Thymus (tissue), 11 donors: ENCODE measurements at regions not wholly inside any gene's neighbourhood (a gene's known extent, or its start where the extent isn't known, plus 50 kb on each side); places are given as distances from the start of the nearest gene placed in this dataset.

Source experiments
- DNase-seq, 9 donors: peaks; one replicate each; pipeline ENCODE4 v3.0.0-alpha.2; 2013; ENCODE audit warnings: low spot score in 9 of 9, low read depth in 6 of 9, missing footprints in 1 of 9
- H3K27ac ChIP-seq, 2 donors: one replicate each; pipeline ENCODE4 v1.5.1; 2013; ENCODE audit warnings: control low read depth in 1 of 2, low read depth in 1 of 2, low read length in 1 of 2, mild to moderate bottlenecking in 1 of 2, moderate library complexity in 1 of 2
- H3K27me3 ChIP-seq, 2 donors: one replicate each; pipeline ENCODE4 v1.5.1; 2013; ENCODE audit warnings: low read length in 1 of 2; ENCODE audit not compliant: control insufficient read depth in 2 of 2, insufficient read depth in 1 of 2
- H3K36me3 ChIP-seq, 2 donors: one replicate each; pipeline ENCODE4 v1.5.1; 2013; ENCODE audit warnings: low read length in 1 of 2, mild to moderate bottlenecking in 1 of 2, moderate library complexity in 1 of 2; ENCODE audit not compliant: control insufficient read depth in 2 of 2, insufficient read depth in 2 of 2
- H3K4me1 ChIP-seq, 2 donors: one replicate each; pipeline ENCODE4 v1.5.1; 2013; ENCODE audit warnings: low read length in 2 of 2; ENCODE audit not compliant: control insufficient read depth in 2 of 2, insufficient read depth in 2 of 2
- H3K4me3 ChIP-seq, 2 donors: one replicate each; pipeline ENCODE4 v1.5.1; 2013; ENCODE audit warnings: low read length in 2 of 2, control low read depth in 1 of 2, mild to moderate bottlenecking in 1 of 2
- H3K9me3 ChIP-seq, 2 donors: one replicate each; pipeline ENCODE4 v1.5.1; 2013; ENCODE audit warnings: low read length in 1 of 2, mild to moderate bottlenecking in 1 of 2; ENCODE audit not compliant: control insufficient read depth in 2 of 2, insufficient read depth in 1 of 2
- WGBS: extraction: QIAGEN DNeasy Blood & Tissue Kit; methylation state at CpG from one replicate; pipeline ENCODE4 v1.1.7; 2013; 5-methylcytosine and 5-hydroxymethylcytosine counted together
- donor health status: healthy.

DNA sequence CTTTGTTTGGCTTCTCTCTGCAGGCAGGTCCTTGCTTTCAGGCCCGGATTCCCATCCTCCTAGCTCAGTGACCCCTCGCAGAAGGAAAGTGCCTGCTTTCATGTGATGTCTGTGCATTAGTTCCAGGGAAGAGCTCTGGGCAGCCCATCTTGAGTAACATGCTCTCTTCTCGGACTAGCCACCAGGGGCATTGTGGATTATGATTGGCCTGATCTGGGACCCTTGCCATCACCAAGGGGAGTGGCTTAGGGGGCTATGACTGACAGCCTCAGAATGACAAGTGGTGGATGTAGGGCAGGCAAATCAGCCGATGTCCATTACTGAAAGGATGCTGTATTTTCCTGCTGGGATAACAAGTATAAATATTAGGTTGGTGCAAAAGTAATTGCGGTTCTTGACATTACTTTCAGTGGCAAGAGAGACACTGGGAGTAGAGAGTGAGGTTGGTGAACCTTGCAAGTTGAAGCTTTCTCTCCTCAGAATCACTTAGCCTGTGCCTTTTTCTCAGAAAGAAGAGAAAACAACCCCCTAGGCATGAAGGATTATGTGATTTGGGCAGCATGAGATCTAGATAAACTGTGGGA is 71.5 kb upstream of the MPHOSPH6 start:
- no peak for DNase-seq
- Histone ChIP-seq H3K36me3 (no peaks in the 10 kb centered on the region), H3K4me1 (no peaks in the 10 kb centered on the region), H3K4me3 (no peak overlapping the region), H3K27ac (no peak overlapping the region), H3K27me3 (no peaks in the 10 kb centered on the region), H3K9me3 (no peaks in the 10 kb centered on the region)
- WGBS: 89% methylated on average over 5 of the region's 5 CpGs

DNA sequence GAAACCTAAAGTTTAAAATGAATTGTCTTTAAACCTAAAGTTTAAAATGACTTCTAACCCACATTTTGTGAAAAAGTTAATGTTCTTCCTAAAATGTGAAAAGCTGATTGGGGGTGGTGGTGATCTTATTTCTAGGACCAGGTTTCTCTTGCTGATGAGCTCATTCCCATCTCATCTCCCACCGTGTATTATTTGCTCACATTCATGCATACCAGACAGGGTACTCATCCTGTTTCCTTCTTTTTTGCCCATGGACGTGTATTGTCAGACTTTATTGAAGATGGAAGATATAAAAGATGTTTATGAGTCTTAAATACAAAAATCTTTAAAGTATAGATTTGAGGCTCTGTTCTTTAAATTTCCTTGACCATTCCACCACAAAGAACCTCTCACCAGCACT is 70.1 kb upstream of the MPHOSPH6 start:
- WGBS: 93% methylated on average over 2 of the region's 2 CpGs
- Histone ChIP-seq H3K27me3 (no peaks in the 10 kb centered on the region), H3K4me1 (no peaks in the 10 kb centered on the region), H3K4me3 (no peak overlapping the region), H3K36me3 (no peaks in the 10 kb centered on the region), H3K9me3 (no peaks in the 10 kb centered on the region), H3K27ac (no peak overlapping the region)
- no peak for DNase-seq

DNA sequence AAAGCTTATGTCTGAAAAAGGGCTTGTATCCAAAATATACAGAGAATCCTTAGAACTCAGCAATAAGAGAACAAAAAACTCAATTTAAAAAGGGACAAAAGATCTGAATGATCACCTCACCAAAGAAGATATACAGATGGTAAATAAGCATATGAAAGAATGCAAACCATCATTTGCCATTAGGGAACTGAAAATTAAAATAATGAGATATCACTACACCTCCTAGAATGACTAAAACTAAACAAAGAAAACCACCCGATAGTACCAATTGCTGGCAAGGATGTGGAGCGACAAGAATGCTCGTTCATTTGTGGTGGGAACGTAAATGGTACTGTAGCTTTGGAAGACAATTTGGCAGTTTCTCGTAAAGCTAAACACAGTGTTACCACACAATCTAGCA is 66.9 kb upstream of the MPHOSPH6 start:
- Histone ChIP-seq H3K9me3 (no peaks in the 10 kb centered on the region), H3K27ac (no peak overlapping the region), H3K4me3 (no peak overlapping the region), H3K36me3 (no peaks in the 10 kb centered on the region), H3K27me3 (no peaks in the 10 kb centered on the region), H3K4me1 (no peaks in the 10 kb centered on the region)
- no peak for DNase-seq
- 97% methylated on average over 5 of the region's 5 CpGs for WGBS

DNA sequence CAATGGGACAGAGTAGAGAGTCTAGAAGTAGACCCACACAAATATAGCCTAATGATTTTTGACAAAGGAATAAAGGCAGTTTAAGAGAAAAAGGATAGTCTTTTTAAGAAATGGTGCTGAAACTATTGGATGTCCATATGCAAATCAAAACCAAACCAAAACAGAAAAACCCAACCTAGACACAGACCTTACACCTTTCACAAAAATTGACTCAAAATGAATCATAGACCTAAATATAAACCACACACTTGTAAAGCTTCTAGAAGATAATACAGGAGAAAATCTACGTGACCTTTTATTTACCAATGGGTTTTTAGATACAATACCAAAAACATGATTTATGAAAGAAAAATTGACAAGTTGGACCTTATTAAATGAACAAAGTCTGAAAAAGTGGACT is 66.4 kb upstream of the MPHOSPH6 start:
- no peaks in the 10 kb centered on the region for H3K27me3 ChIP-seq
- no peak overlapping the region for H3K4me3 ChIP-seq
- H3K36me3 ChIP-seq: no peaks in the 10 kb centered on the region
- 46% methylated on average over 1 of the region's 1 CpG for WGBS
- no peak overlapping the region for H3K27ac ChIP-seq
- no peak for DNase-seq
- H3K9me3 ChIP-seq: no peaks in the 10 kb centered on the region
- no peaks in the 10 kb centered on the region for H3K4me1 ChIP-seq

DNA sequence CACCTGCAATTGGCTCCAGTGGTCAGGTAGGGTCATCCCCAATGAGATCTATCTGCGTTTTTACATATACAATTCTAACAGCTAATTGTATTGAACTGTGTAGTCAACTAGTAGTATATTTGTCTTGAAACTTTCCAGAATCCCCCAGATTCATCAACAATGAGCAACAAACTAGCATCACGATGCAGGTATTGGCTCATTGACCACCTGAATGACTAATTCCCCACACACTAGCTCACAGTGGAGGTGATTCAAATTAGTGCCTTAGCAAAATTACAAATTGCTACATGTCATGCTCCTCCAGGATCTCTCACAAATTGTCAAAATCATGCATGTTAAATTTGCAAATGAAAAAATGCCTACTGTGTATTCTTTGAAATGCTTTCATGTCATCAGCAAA is 62.8 kb upstream of the MPHOSPH6 start:
- no peaks in the 10 kb centered on the region for H3K27me3 ChIP-seq
- no peak overlapping the region for H3K27ac ChIP-seq
- no peak overlapping the region for H3K4me3 ChIP-seq
- no peaks in the 10 kb centered on the region for H3K4me1 ChIP-seq
- H3K9me3 ChIP-seq: no peaks in the 10 kb centered on the region
- WGBS: 80% methylated on average over 2 of the region's 2 CpGs
- H3K36me3 ChIP-seq: no peaks in the 10 kb centered on the region
- no peak for DNase-seq

DNA sequence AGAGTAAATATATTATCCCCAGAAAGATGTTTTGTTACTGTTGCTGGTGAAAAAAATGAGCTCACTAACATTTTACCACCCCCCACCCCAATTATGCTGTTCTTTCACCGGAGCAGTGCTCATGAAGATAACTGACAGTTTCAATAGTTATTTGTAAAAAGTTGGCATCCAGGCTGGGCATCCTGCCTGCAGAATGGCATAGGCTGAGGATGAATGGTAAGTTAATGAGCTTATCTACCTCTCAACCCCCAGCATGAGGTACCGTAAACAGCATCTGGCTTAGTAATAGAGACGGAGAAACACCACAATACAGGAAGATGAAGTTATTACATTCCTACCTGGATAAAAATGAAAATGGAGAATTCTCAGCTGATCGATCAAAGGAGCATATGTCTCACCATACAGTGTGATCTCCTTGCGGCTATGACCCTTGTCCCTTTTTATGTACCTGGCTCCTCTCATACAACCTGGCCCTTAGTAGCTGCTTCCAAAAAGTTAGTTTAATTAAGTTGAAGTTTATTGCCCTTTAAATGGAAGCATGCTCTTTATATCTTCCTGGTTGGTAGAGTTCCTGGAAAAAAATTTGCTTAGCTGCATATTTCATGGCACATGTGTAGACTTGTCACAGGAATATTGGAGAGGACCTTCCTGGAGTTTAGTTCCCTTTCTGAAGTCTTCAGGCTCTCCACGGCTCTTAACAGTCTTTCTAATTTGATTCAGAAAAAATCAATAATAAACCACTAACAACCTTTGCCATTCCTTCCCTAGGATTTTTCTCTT is 61.2 kb upstream of the MPHOSPH6 start:
- no peak for DNase-seq
- Histone ChIP-seq H3K9me3 (no peaks in the 10 kb centered on the region), H3K4me1 (no peaks in the 10 kb centered on the region), H3K4me3 (no peak overlapping the region), H3K36me3 (no peaks in the 10 kb centered on the region), H3K27ac (no peak overlapping the region), H3K27me3 (no peaks in the 10 kb centered on the region)
- 93% methylated on average over 6 of the region's 6 CpGs for WGBS

DNA sequence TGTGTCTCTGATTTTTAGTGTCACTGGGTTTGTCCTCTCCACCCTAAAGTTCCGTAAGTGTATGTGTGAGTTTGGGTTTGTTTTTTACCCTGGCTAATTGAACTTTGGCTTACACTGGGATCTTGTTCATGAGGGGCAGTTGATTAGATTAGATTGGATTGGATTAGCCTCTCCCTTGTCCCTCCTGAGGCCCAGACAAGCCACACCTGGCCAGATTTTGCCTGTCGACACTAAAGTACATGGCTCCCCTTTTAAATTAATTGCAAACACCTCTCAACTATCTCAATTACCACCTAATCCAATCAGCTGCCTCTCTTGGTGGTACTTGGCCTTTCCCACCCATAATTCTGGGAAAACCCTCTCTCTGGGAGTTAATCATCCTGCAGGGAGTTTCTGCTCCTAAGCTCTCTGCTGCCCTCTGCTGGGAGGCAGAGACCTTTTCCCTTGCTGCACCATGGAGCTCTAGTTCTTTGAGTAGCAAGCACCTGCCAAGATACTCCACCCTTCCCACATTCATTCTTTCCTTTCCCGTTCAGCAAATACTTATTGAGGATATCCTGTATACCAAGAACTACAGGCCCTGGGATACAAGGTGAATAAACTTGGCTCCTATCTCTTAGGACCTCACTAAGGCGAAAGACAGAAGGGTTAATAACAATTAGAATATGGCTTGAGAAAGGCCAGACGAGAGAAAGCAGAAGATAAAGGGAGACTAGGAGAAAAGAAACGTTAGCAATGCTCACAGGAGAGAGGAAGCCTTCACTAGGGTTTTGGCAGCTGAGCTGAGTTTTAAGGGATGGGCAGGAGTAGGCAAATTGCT is 60.0 kb upstream of the MPHOSPH6 start:
- H3K9me3 ChIP-seq: no peaks in the 10 kb centered on the region
- 50% methylated on average over 6 of the region's 6 CpGs for WGBS
- no peak overlapping the region for H3K4me3 ChIP-seq
- no peaks in the 10 kb centered on the region for H3K36me3 ChIP-seq
- H3K27me3 ChIP-seq: no peaks in the 10 kb centered on the region
- no peaks in the 10 kb centered on the region for H3K4me1 ChIP-seq
- DNase-seq: peak; percentile 4 to 65 (median 29)
- H3K27ac ChIP-seq: no peak overlapping the region

DNA sequence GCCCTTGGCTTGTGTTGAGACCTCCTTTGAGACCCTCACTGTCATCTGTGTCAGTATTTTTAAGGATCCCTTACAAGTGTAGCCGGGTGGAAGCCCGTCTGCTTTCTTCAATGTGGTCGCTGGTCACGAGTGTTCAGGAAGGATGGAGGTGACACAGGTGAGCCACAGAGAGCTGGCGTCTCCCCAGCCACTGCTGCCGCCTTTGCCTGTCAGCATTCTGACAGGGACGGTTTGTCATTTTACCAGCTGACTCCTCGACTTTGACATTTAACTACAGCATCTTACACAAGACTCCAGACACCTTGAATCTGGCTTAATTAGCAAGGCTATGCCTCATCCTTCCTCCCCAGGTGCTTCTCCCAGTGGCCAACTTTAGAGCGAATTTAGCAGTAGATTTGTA is 56.3 kb upstream of the MPHOSPH6 start:
- Histone ChIP-seq H3K4me1 (no peaks in the 10 kb centered on the region), H3K27me3 (no peaks in the 10 kb centered on the region), H3K4me3 (no peak overlapping the region), H3K9me3 (no peaks in the 10 kb centered on the region), H3K36me3 (no peaks in the 10 kb centered on the region), H3K27ac (no peak overlapping the region)
- 41% methylated on average over 9 of the region's 9 CpGs for WGBS
- DNase-seq: no peak

DNA sequence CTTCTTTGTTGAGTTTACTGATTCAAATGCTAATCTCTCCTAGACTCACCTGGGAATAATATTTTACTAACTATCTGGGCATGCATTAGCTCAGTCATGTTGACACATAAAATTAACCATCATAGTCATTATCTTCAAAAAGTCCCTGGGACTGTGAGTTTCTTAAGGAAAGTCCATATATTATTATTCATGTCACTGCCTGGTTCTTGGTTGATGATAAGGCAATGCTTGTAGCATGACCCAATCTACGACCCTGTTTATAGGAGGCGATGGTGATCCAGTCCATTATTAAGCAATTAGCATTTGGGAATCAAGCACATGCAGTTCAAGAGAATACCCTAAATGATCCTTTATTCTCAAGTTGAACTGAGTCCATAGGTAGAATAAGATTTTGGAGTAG is 54.8 kb upstream of the MPHOSPH6 start:
- H3K9me3 ChIP-seq: no peaks in the 10 kb centered on the region
- WGBS: 96% methylated on average over 2 of the region's 2 CpGs
- no peak for DNase-seq

More for the DNA sequence above, 54.8 kb upstream of the MPHOSPH6 start:
- Histone ChIP-seq H3K27me3 (no peaks in the 10 kb centered on the region), H3K4me3 (no peak overlapping the region), H3K4me1 (no peaks in the 10 kb centered on the region), H3K27ac (no peak overlapping the region), H3K36me3 (no peaks in the 10 kb centered on the region)
